ENCODE measurements at regions not wholly inside any gene's neighbourhood (a gene's known extent, or its start where the extent isn't known, plus 50 kb on each side); places are given as distances from the start of the nearest gene placed in this dataset.

DNA sequence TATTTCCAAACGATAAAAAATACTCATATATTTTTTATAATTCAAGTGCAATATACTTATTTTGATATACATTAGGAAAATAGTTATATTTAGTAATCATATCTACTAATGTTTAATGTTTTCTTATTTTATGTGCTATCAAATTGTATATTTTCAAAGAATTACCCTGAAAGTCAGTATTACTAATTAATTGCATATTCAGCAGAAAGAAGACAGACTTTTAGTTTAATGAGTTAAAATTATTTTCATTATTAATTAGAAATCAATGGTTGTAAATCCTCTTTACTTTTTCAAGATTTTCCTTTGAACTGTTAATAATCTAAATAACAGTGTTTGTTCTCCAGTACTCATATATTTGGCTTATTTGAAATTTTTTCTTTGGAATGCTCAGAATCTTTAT, 181.3 kb upstream of the NDST4 start:
- no peak for DNase-seq
- intact Hi-C loops (cut with DNase I, micrococcal nuclease) = no loop called here
- ATAC-seq = no peak

DNA sequence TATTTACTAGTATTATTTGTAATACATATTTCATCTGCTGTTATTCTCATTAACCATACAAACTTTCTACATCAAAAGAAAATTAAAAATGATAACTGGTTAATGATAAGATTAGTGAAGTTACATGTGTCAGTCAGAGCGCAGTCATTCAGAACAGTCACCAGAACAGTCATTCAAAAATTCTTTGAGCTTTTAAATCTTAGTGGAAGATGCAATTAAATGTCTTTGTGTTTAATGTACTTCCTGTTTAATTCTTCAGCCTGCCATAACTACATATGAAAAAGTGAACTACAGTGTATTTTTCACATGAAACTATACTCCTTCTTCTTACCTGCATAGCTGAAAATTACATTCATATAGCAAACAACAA, 179.7 kb upstream of the NDST4 start:
- ATAC-seq = no peak
- intact Hi-C loops (cut with DNase I, micrococcal nuclease) = no loop called here

DNA sequence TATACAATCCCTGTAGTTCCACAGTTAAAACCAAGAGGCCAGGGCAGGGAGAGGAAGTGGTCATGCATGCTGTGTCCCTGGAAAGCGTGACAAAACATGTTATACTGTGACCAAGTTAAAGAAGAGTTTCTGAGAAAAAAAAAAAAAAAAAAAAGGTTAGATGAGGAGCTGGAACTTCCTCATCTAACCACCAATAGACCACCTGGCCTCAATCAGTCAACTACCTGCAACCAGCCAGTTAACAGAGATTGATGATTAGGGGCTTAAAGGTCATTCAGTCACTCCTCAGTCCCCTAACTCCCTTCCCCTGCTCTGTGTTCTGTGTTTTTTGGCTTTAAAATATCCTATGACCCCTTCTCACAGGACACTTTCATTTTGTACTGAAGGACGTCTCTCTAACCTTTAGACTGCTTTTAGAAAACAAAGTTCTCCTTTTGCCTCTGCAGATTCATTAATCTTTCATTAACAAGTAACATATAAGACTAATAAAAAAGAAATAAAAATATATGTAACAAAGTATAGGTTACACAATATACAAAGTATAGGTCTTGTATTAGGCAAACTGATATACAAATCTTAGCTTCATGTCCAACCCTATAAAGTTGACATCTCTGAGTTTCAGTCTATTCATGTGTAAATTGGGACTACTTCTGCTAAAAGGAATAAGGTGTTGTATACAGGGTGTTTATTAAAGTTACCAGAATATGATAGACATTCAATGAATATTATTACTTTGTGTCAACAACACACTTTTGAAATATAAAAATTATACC, 179.1 kb upstream of the NDST4 start:
- DNase-seq (no peak), ATAC-seq (no peak)
- intact Hi-C loops (cut with DNase I, micrococcal nuclease) = no loop called here

More for the DNA sequence above, 179.7 kb upstream of the NDST4 start:
- no peak for DNase-seq

DNA sequence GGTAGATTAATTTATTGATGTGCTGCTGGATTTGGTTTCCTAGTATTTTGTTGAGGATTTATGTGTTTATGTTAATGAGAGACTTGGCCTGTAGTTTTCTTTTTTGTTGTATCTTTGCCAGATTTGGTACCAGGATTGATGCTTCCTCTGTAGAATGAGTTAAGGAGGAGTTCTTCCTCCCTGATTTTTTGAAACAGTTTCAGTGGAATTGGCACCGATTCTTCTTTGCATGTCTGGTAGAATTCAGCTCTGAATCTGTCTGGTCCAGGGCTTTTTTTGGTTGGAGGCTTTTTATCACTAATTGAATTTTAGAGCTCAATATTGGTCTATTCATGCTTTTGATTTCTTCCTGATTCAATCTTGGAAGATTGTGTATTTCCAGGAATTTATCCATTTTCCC, 174.0 kb upstream of the NDST4 start:
- DNase-seq (no peak), ATAC-seq (no peak)
- intact Hi-C loops (cut with DNase I, micrococcal nuclease) = no loop called here

DNA sequence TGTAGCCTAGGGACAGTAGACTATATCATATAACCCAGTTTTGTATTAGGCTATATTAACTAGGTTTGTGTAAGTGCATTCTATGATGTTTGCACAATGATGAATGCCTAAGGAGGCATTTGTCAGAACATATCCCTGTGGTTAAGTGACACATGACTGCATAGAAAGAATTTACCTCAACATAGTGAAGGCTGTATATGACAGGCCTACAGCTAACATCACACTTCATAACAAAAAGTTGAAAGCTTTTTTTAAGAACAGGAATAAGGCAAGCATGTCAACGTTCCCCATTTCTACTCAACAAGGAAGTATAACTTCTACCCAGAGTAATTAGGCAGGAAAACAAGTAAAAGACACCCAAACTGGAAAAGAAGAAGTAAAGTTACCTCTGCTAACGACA, 165.9 kb upstream of the NDST4 start:
- ATAC-seq (no peak), DNase-seq (no peak)
- intact Hi-C loops (cut with DNase I, micrococcal nuclease) = no loop called here

DNA sequence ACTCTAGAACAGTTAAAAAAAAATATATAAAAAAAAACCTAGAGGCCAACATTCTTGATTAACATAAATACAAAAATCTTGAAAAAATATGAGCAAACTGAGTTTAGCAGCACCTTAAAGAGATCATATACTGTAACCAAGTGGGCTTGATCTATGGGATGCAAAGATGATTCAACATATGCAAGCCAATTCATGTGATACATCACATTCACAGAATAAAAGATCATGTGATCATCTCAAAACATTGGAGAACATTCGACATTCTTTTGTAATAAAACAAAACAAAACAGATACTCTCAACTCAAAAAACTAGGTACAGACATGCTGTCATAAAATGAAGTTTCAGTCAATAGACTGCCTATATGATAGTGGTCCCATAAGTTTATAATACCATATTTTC, 165.4 kb upstream of the NDST4 start:
- no peak for DNase-seq
- intact Hi-C loops (cut with DNase I, micrococcal nuclease) = no loop called here
- no peak for ATAC-seq

DNA sequence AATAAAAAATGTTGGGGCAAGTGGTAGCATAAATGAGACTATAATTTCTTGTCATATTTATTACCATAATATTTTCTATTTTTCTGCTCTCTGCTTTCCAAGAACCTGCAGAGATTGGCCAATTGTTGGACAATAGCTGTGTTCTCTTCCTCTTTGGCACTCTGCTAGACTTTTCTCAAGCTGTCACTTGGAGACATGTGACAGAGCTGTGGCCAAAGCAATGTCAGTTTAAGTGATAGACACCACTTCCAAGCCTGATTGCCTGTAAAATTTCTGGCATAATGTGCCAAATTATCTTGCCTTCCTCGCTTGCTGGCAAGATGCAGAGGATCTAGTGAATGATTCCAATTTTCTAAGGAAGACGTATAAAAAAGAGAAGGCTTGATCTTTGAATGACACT, 162.2 kb upstream of the NDST4 start:
- intact Hi-C loops (cut with DNase I, micrococcal nuclease) = no loop called here
- no peak for DNase-seq
- no peak for ATAC-seq

DNA sequence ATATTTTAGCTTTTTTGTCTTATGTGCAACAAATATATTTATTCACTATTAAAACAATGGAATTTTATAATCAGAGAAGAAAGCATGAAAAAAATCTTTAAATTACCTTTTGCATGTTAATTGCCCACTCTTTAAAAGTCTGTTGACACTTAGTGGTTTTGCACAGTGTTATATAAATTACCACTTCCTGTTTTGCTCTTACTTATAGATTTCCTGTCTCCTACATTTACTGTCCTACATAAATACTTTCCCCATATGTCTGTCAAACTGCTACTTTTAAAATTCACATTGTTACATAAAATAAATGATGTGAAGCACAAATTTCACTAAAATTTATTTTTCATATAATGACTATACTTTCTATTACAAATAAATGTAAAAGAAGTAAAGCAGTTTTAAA, 161.1 kb upstream of the NDST4 start:
- intact Hi-C loops (cut with DNase I, micrococcal nuclease) = no loop called here
- DNase-seq (no peak), ATAC-seq (no peak)

DNA sequence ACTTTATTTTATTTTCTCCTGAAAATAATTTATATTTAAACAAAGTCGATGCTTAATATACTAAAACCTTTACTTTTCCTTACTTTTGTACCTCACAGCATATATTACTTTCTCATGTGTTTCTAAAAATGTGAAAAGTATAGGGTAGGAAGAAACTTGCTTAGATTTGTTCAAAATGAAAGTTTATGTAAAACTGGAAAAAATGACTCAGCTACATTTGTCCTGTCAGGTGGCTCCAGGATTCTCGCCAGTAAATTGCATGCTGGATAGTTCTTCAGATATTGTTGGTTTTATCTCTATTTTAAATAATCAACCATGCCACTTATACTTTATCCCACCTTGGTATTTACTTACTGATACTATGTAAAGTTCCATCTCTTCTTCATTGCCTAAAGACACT, 159.2 kb upstream of the NDST4 start:
- ATAC-seq = no peak
- intact Hi-C loops (cut with DNase I, micrococcal nuclease) = no loop called here
- DNase-seq = no peak

DNA sequence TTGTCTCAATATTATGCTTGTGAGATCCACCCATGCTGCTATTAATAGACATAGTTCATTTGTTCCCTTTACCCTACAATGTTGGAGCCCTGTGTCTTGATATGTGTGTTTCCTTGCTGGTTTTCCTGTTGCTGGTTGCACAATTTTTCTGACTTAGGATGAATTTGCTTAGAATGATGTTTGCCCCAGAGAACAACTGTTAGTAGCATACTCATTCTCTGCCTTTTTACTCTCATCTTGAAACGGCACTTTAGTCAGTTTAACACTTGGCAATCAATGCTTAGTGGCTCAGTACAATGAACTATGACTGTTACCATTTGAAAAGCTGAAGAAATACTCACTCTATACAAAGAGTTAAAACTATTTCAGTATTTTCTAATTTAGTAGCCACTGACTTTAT, 158.8 kb upstream of the NDST4 start:
- ATAC-seq (no peak), DNase-seq (no peak)
- intact Hi-C loops (cut with DNase I, micrococcal nuclease) = no loop called here

DNA sequence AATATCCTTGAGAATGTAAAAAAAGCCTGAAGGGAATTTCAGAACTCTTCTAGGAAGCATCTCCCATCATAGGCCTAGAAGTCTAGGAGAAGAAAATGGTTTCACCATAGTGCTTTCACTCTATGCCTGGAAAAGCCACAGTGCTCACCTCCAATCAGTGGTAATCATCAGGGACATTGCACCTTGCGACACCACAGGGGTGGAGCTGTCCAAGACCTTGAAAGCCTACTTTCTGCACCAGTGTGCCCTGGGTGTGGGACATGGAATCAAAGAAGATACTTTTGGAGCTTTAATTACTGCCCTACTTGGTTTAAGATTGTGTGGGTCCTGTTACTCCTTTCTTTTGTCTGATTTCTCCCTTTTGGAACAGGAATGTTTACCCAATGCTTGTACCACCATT, 146.8 kb upstream of the NDST4 start:
- intact Hi-C loops (cut with DNase I, micrococcal nuclease) = no loop called here
- ATAC-seq (no peak), DNase-seq (no peak)

DNA sequence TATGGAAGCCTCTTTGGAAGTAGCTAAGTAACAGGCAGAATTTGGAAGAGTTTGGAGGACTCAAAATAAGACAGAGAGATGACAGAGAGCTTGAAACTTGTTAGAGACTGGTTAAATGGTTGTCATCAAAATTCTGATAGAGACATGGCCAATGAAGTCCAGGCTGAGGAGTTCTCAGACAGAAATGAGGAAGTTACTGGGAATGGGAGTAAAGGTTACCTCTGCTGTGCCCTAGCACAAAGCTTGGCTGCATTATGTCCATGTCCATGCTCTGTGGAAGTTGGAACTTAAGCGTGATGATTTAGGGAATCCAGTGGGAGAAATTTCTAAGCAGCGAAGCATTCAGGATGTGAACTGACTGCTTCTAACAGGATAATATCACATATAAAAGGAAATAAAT, 146.2 kb upstream of the NDST4 start:
- ATAC-seq (peak; percentile 56), DNase-seq (no peak)
- intact Hi-C loops (cut with DNase I, micrococcal nuclease) = no loop called here

DNA sequence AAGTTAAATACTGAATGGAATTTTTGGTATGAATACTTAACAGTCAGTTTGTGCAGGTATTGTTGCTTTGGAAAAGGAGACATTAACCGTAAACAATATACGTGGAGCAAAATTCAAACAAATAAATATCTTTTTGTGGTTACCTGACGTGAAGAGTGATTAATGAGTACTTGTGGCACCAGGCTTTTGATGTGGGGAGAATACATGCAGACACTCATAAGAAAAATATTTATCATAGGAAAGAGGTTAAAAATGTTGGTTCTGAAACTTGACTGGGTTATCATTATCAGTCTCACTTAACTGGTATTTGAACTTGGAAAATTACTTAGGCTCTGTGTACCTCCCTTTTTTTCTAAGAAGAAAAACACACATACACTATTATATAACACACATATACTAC, 136.4 kb upstream of the NDST4 start:
- no peak for ATAC-seq
- DNase-seq = no peak
- intact Hi-C loops (cut with DNase I, micrococcal nuclease) = no loop called here

DNA sequence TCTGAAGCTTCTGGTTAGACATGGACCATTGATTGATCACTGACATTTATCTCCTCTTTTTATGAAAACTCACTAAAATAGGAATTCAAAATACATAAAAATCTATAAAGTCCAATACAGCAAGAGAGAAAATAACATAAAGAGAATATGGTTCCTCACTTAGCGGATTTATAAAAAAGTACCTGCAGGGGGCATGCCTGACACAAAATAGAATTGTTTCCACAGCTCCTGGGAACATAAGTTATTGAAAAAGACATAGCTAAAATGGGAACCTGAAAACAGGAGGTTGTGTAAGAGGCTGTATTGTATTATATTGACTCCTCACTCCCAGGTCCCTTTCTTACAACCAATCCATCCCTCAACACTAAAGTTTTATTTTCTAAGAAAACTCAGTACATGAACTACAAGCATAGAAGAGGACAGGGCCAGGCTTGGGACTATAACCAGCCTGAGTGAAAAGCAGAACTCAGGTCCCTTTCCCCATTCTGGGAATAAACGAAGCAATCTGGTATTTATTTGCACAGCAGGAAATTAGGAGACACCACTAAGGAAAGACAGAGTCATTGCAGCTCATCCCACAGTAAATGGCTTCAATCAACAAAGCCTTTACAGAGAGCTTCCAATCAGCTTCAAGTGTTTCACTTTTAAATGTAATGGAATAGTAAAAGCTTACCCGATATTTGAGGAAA, 121.1 kb upstream of the NDST4 start:
- ATAC-seq (no peak), DNase-seq (no peak)
- intact Hi-C loops (cut with DNase I, micrococcal nuclease) = no loop called here

DNA sequence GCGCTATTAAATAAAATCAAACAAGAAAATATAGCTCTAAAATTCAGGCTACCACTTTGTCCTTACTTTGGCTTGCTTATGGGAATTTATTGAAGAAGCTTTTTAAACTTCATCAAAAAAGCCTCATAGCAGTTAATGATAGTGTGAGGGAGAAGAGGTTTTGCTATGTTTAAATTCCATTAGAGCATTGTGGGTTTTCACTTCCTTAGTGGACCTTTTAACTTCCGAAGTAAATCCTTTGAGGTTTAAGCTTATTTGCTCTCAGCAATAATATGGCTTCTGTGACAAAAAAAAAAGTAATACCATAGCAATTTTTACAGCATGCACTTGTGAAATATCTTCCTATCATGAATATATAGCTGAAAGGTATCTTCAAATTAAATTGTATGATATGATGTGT, 120.2 kb upstream of the NDST4 start:
- DNase-seq (no peak), ATAC-seq (no peak)
- intact Hi-C loops (cut with DNase I, micrococcal nuclease) = no loop called here

DNA sequence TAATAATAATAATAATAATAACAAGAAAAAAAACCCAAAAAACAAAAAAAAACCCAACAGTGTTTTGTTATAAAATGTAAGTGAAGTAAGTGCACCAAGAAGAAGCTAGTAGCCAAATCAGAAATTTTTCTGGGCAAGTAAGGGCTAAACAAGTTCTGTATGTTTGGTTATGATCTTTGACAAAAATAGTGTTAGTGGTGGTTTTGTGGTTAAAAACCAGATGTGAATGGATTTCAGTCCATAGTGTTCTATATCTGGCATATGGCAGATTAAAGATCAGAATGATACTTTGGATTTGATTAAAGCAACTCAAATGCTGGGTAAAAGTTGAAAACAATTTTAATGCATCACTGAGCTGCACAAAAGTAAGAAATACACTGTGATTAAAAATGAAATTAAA, 116.5 kb upstream of the NDST4 start:
- DNase-seq (no peak), ATAC-seq (no peak)
- intact Hi-C loops (cut with DNase I, micrococcal nuclease) = no loop called here

DNA sequence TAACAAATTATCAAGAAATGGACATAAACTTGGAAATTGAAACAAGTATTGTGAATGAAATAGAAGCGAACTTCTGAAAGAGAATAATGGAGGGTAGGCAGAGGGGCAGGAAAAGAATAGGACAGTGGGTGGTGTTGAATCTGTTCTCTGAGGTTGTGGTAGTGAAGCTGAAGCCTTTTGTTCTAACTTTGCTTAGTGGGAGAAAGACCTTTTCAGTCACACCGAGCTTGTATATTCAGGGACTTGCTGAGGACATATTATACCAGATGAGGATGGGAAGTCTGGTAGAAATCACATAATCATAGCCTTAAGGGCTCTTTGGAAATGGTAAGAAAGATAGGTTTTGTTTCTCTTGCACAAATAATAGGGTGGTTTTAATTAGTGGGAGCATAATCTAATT, 115.4 kb upstream of the NDST4 start:
- intact Hi-C loops (cut with DNase I, micrococcal nuclease) = no loop called here
- ATAC-seq (no peak), DNase-seq (no peak)

DNA sequence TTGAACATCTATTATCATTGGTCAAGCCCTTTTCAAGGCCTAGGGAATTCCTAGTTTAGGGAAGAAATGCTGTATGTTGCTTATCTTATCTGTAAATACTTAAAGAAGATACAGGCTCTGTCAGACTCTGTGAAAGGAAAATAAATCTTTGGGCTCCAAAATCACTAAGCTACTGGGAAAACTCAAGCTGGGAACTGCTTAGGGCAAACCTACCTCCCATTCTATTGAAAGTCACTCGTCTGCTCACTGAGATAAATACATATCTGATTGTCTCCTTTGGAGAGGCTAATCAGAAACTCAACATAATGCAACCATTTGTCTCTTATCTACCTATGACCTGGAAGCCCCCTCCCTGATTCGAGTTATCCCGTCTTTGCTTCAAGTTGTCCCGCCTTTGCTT, 108.6 kb upstream of the NDST4 start:
- DNase-seq (no peak), ATAC-seq (no peak)
- intact Hi-C loops (cut with DNase I, micrococcal nuclease) = no loop called here

DNA sequence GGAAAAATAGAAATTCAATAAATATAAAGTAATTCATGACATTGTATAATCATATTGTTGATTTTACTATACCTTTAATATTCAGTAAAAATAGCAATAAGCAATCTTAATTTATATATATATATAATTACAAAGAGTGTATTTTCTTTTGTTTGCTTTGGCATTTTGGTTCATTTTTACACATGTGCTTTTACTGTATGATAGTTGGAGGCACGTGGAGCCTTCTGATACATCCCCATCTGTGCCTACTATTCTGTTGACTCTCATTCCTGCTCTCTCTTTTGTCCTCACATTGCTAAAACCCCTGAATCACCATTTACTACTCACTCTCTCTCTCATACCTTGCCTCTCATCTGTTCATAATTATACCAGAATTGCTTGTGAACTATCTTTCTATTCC, 106.4 kb upstream of the NDST4 start:
- ATAC-seq (no peak), DNase-seq (no peak)
- intact Hi-C loops (cut with DNase I, micrococcal nuclease) = no loop called here

DNA sequence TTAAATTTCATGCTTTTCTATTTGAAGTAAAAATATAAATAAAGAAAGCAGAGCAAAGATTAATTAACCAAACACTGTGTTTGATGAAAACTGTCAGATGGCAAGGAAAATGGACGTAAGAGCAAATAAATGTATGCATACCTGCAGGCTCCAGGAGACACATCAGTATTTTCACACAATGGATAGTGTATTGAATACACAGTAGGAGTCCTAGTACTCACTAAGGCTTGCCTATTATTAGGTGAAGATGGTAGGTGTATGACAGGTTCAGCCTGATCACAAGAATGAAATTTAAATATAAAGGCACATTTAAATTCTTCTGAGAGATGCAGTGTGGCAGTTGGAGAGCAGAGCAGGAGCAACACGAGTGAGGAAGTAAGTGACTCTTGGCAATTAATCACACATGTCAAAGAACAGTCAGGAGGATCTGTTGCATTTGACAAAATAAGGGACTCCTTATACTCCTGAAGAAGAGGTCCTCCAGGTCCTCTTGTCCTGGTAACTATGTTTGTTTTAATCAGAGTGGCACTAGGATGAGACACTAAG, 106.0 kb upstream of the NDST4 start:
- ATAC-seq (no peak), DNase-seq (no peak)
- intact Hi-C loops (cut with DNase I, micrococcal nuclease) = no loop called here

DNA sequence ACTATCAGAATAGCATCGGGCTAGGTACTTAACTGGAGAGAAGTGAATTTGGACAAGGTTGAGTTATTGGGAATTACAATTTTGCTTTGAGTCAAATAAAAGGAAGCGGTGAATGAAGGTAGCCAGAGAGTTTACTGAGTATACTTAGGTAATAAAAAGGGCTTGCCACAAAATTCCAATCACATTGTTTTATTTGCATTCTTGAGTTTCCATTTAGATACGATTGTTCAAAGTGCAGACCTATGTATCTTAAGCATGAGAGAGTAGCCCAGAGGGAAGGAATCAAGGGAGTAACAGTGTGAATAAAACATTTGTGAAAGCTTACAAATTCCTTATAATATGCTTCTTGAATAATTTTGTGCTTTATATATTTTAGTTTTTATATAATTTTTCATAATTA, 102.5 kb upstream of the NDST4 start:
- intact Hi-C loops (cut with DNase I, micrococcal nuclease) = no loop called here
- no peak for DNase-seq
- peak; percentile 98 for ATAC-seq
